ENCODE measurements at regions not wholly inside any gene's neighbourhood (a gene's known extent, or its start where the extent isn't known, plus 50 kb on each side); places are given as distances from the start of the nearest gene placed in this dataset.

GRCh38 chr4:124519196-124519595 is 193.3 kb downstream of the ANKRD50 start:
- no peaks in the 10 kb centered on the region for H3K4me1 Mint-ChIP-seq
- no peak overlapping the region for H3K27ac Mint-ChIP-seq
- H3K9me3 Mint-ChIP-seq: no peaks in the 10 kb centered on the region
- H3K4me3 Mint-ChIP-seq: no peak overlapping the region
- H3K36me3 Mint-ChIP-seq: no peaks in the 10 kb centered on the region
- no peak for ATAC-seq
- no peaks in the 10 kb centered on the region for H3K27me3 Mint-ChIP-seq

- H3K27ac Mint-ChIP-seq: no peak overlapping the region
- ATAC-seq: no peak
- H3K4me3 Mint-ChIP-seq: no peak overlapping the region
- no peaks in the 10 kb centered on the region for H3K4me1 Mint-ChIP-seq
- H3K36me3 Mint-ChIP-seq: no peaks in the 10 kb centered on the region
- H3K9me3 Mint-ChIP-seq: no peaks in the 10 kb centered on the region
- H3K27me3 Mint-ChIP-seq: no peaks in the 10 kb centered on the region
Observed at GRCh38 chr4:124523816-124524215, 188.7 kb downstream of the ANKRD50 start.

- H3K4me3 Mint-ChIP-seq: no peak overlapping the region
- ATAC-seq: no peak
- H3K9me3 Mint-ChIP-seq: no peaks in the 10 kb centered on the region
- no peaks in the 10 kb centered on the region for H3K36me3 Mint-ChIP-seq
- H3K27ac Mint-ChIP-seq: no peak overlapping the region
- H3K4me1 Mint-ChIP-seq: no peaks in the 10 kb centered on the region
- H3K27me3 Mint-ChIP-seq: no peaks in the 10 kb centered on the region
Observed at GRCh38 chr4:124525524-124525923, 187.0 kb downstream of the ANKRD50 start.

- no peaks in the 10 kb centered on the region for H3K4me1 Mint-ChIP-seq
- no peak overlapping the region for H3K27ac Mint-ChIP-seq
- no peaks in the 10 kb centered on the region for H3K36me3 Mint-ChIP-seq
- no peaks in the 10 kb centered on the region for H3K27me3 Mint-ChIP-seq
- H3K9me3 Mint-ChIP-seq: no peaks in the 10 kb centered on the region
- no peak overlapping the region for H3K4me3 Mint-ChIP-seq
- ATAC-seq: no peak
Observed at GRCh38 chr4:124526331-124526730, 186.2 kb downstream of the ANKRD50 start.

- Mint-ChIP-seq H3K27me3 (no peaks in the 10 kb centered on the region), H3K27ac (no peak overlapping the region), H3K36me3 (no peaks in the 10 kb centered on the region), H3K9me3 (no peaks in the 10 kb centered on the region), H3K4me1 (no peaks in the 10 kb centered on the region), H3K4me3 (no peak overlapping the region)
- no peak for ATAC-seq
Observed at GRCh38 chr4:124526769-124527168, 185.8 kb downstream of the ANKRD50 start.

- no peak for ATAC-seq
- Mint-ChIP-seq H3K4me1 (no peaks in the 10 kb centered on the region), H3K27me3 (no peaks in the 10 kb centered on the region), H3K9me3 (no peaks in the 10 kb centered on the region), H3K4me3 (no peak overlapping the region), H3K36me3 (no peaks in the 10 kb centered on the region), H3K27ac (no peak overlapping the region)
Observed at GRCh38 chr4:124527364-124527763, 185.2 kb downstream of the ANKRD50 start.

GRCh38 chr4:124529131-124529530 is 183.4 kb downstream of the ANKRD50 start:
- Mint-ChIP-seq H3K36me3 (no peaks in the 10 kb centered on the region), H3K9me3 (no peaks in the 10 kb centered on the region), H3K4me1 (no peaks in the 10 kb centered on the region), H3K4me3 (no peak overlapping the region), H3K27ac (no peak overlapping the region), H3K27me3 (no peaks in the 10 kb centered on the region)
- no peak for ATAC-seq

GRCh38 chr4:124530464-124531077 is 182.0 kb downstream of the ANKRD50 start:
- H3K27me3 Mint-ChIP-seq: no peaks in the 10 kb centered on the region
- ATAC-seq: no peak
- H3K4me1 Mint-ChIP-seq: no peaks in the 10 kb centered on the region
- H3K4me3 Mint-ChIP-seq: no peak overlapping the region
- H3K9me3 Mint-ChIP-seq: no peaks in the 10 kb centered on the region
- no peaks in the 10 kb centered on the region for H3K36me3 Mint-ChIP-seq
- no peak overlapping the region for H3K27ac Mint-ChIP-seq

- Mint-ChIP-seq H3K9me3 (no peaks in the 10 kb centered on the region), H3K27me3 (no peaks in the 10 kb centered on the region), H3K4me3 (no peak overlapping the region), H3K27ac (no peak overlapping the region), H3K4me1 (no peaks in the 10 kb centered on the region), H3K36me3 (no peaks in the 10 kb centered on the region)
- ATAC-seq: no peak
Observed at GRCh38 chr4:124534131-124534530, 178.4 kb downstream of the ANKRD50 start.

- Mint-ChIP-seq H3K9me3 (no peaks in the 10 kb centered on the region), H3K36me3 (no peaks in the 10 kb centered on the region), H3K27me3 (no peaks in the 10 kb centered on the region), H3K4me1 (no peaks in the 10 kb centered on the region), H3K4me3 (no peak overlapping the region), H3K27ac (no peak overlapping the region)
- ATAC-seq: no peak
Observed at GRCh38 chr4:124535003-124535402, 177.5 kb downstream of the ANKRD50 start.

GRCh38 chr4:124536946-124537345 is 175.6 kb downstream of the ANKRD50 start:
- H3K27ac Mint-ChIP-seq: no peak overlapping the region
- H3K9me3 Mint-ChIP-seq: no peaks in the 10 kb centered on the region
- no peak overlapping the region for H3K4me3 Mint-ChIP-seq
- no peaks in the 10 kb centered on the region for H3K36me3 Mint-ChIP-seq
- H3K27me3 Mint-ChIP-seq: no peaks in the 10 kb centered on the region
- H3K4me1 Mint-ChIP-seq: no peaks in the 10 kb centered on the region
- no peak for ATAC-seq

- Mint-ChIP-seq H3K27me3 (no peaks in the 10 kb centered on the region), H3K9me3 (no peaks in the 10 kb centered on the region), H3K4me1 (no peaks in the 10 kb centered on the region), H3K4me3 (no peak overlapping the region), H3K36me3 (no peaks in the 10 kb centered on the region), H3K27ac (no peak overlapping the region)
- no peak for ATAC-seq
Observed at GRCh38 chr4:124537971-124538370, 174.6 kb downstream of the ANKRD50 start.

GRCh38 chr4:124540014-124540413 is 172.5 kb downstream of the ANKRD50 start:
- no peak for ATAC-seq
- Mint-ChIP-seq H3K27ac (no peak overlapping the region), H3K36me3 (no peaks in the 10 kb centered on the region), H3K4me3 (no peak overlapping the region), H3K4me1 (no peaks in the 10 kb centered on the region), H3K27me3 (no peaks in the 10 kb centered on the region), H3K9me3 (no peaks in the 10 kb centered on the region)

GRCh38 chr4:124541652-124542420 is 170.7 kb downstream of the ANKRD50 start:
- Mint-ChIP-seq H3K27me3 (no peaks in the 10 kb centered on the region), H3K27ac (no peak overlapping the region), H3K9me3 (no peaks in the 10 kb centered on the region), H3K4me3 (no peak overlapping the region), H3K36me3 (no peaks in the 10 kb centered on the region), H3K4me1 (no peaks in the 10 kb centered on the region)
- ATAC-seq: no peak

GRCh38 chr4:124555959-124556358 is 156.6 kb downstream of the ANKRD50 start:
- H3K36me3 Mint-ChIP-seq: no peaks in the 10 kb centered on the region
- no peaks in the 10 kb centered on the region for H3K27me3 Mint-ChIP-seq
- H3K4me3 Mint-ChIP-seq: no peak overlapping the region
- no peak for ATAC-seq
- no peaks in the 10 kb centered on the region for H3K9me3 Mint-ChIP-seq
- H3K4me1 Mint-ChIP-seq: no peaks in the 10 kb centered on the region
- no peak overlapping the region for H3K27ac Mint-ChIP-seq

GRCh38 chr4:124564121-124564520 is 148.4 kb downstream of the ANKRD50 start:
- H3K27me3 Mint-ChIP-seq: no peaks in the 10 kb centered on the region
- H3K36me3 Mint-ChIP-seq: no peaks in the 10 kb centered on the region
- no peak overlapping the region for H3K27ac Mint-ChIP-seq
- no peaks in the 10 kb centered on the region for H3K4me1 Mint-ChIP-seq
- H3K9me3 Mint-ChIP-seq: peaks cover 7% of the 10 kb centered on the region
- no peak for ATAC-seq
- no peak overlapping the region for H3K4me3 Mint-ChIP-seq

Measured in stimulated activated memory B cell treated with anti-CD40 and anti-IgM and Interleukin-4, amounts not matched to agents 10 μg/mL and 1 μg/mL and 100 μg/mL, for 72 hours (primary cell).